Mucosa of descending colon (tissue), 3 donors: ENCODE measurements at regions not wholly inside any gene's neighbourhood (a gene's known extent, or its start where the extent isn't known, plus 50 kb on each side); places are given as distances from the start of the nearest gene placed in this dataset.
"Not testable (repeated sequence)": the region's sequence is repeated elsewhere in the genome, so short reads cannot be mapped to it uniquely, and the experiment has no call there.

Experiments
- ATAC-seq: fragments of 200-7000 bp; cut with Tn5 transposase; one replicate; pipeline ENCODE4 v1.9.1; 2020; ENCODE audit warnings: mild to moderate bottlenecking, moderate library complexity
- DNase-seq, 3 donors: peaks; one replicate each; pipeline ENCODE4 v3.0.0-alpha.2; 2020
- H3K36me3 ChIP-seq: fragments of 200-600 bp; one replicate; pipeline ENCODE4 v1.8.0; 2021; ENCODE audit warnings: low read depth, mild to moderate bottlenecking
- H3K4me1 ChIP-seq: fragments of 200-600 bp; one replicate; pipeline ENCODE4 v1.8.0; 2021; ENCODE audit warnings: low read depth, mild to moderate bottlenecking
- H3K4me3 ChIP-seq: fragments of 200-600 bp; one replicate; pipeline ENCODE4 v1.8.0; 2021; ENCODE audit warnings: mild to moderate bottlenecking
- H3K9me3 ChIP-seq: fragments of 200-600 bp; one replicate; pipeline ENCODE4 v1.8.0; 2021; ENCODE audit warnings: mild to moderate bottlenecking
- intact Hi-C, 2 donors: fragments of 100-400 bp; cut with DNase I in 1 of 2; cut with micrococcal nuclease in 1 of 2; formaldehyde crosslinking; loops; one replicate each; pipeline versions ENCODE4 v1.11.0 to v1.11.1; 2022; cut with DNase I, micrococcal nuclease
- TF ChIP-seq, protein P1 (sequence below): fragments of 200-600 bp; IDR thresholded peaks from one replicate; pipeline ENCODE4 v1.8.0; 2022; ENCODE audit warnings: antibody characterized with exemption, mild to moderate bottlenecking
- donor health status: DM: no; HTN: no; CAD: no; lungs with moderate emphysema.
- donor health status: DM: no; HTN: no; CAD: no.
- donor health status: DM: no; HTN: yes; CAD: no.

DNA sequence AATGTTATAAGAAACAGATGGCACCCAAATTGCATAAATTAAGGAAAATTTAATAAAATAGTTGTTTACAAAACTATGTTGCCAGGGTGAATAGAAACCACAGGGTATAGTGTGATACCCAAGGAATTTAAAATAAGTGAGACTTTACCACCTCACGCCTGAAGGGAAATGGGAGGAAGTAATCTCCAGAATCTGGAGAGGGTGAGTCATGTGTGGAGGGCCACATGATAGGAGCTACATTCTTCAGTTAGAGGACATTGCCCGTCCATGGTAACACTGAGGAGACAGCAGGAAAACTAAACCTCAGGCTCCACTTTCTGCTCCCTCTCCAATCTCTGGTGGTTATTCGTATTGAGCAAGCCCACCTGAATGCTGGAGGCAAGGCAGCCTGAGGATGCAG is 97.2 kb upstream of the NXPH2 start:
- Histone ChIP-seq H3K9me3 (no peaks in the 10 kb centered on the region), H3K4me3 (no peak overlapping the region), H3K4me1 (no peaks in the 10 kb centered on the region), H3K36me3 (no peaks in the 10 kb centered on the region)
- DNase-seq (no peak), ATAC-seq (no peak)
- intact Hi-C loops: no loop called here
- TF ChIP-seq, protein P1, sequence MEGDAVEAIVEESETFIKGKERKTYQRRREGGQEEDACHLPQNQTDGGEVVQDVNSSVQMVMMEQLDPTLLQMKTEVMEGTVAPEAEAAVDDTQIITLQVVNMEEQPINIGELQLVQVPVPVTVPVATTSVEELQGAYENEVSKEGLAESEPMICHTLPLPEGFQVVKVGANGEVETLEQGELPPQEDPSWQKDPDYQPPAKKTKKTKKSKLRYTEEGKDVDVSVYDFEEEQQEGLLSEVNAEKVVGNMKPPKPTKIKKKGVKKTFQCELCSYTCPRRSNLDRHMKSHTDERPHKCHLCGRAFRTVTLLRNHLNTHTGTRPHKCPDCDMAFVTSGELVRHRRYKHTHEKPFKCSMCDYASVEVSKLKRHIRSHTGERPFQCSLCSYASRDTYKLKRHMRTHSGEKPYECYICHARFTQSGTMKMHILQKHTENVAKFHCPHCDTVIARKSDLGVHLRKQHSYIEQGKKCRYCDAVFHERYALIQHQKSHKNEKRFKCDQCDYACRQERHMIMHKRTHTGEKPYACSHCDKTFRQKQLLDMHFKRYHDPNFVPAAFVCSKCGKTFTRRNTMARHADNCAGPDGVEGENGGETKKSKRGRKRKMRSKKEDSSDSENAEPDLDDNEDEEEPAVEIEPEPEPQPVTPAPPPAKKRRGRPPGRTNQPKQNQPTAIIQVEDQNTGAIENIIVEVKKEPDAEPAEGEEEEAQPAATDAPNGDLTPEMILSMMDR: no peak

GRCh38 chr2:138874251-138874650 is 94.1 kb upstream of the NXPH2 start:
- intact Hi-C loops: no loop called here
- ATAC-seq (no peak), DNase-seq (no peak)
- Histone ChIP-seq H3K4me3 (no peak overlapping the region), H3K9me3 (no peaks in the 10 kb centered on the region), H3K4me1 (no peaks in the 10 kb centered on the region), H3K36me3 (no peaks in the 10 kb centered on the region)
- TF ChIP-seq, protein P1: no peak

DNA sequence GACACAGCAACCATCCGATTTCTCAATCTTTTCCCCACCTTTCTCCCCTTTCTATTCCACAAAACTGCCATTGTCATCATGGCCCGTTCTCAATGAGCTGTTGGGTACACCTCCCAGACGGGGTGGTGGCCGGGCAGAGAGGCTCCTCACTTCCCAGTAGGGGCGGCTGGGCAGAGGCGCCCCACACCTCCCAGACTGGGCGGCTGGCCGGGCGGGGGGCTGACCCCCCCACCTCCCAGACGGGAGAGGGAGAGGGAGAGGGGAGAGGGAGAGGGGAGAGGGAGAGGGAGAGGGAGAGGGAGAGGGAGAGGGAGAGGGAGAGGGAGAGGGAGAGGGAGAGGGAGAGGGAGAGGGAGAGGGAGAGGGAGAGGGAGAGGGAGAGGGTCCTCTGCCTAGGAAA is 91.9 kb upstream of the NXPH2 start:
- H3K36me3 ChIP-seq, DNase-seq, H3K9me3 ChIP-seq, H3K4me3 ChIP-seq, intact Hi-C loops, ATAC-seq, H3K4me1 ChIP-seq: not testable (repeated sequence)

DNA sequence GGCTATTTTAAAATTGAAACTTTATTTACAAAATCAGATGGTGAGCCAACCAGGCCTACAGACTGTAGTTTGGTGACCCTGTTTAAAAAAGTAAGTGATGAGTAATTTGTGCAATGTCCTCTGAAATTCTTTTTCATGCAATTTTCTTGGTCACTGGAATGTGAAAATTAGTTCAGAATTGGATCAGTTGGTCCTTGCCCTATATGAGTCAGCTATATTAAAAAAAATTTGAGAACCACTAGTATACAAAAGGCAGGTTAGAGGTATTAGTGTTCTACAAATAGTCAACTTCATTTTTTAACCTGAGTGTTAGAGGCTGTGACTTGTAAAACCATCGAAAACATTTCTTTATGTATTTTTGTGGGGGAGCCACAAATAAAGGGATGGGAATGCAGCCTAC is 91.1 kb upstream of the NXPH2 start:
- intact Hi-C loops: no loop called here
- DNase-seq (no peak), ATAC-seq (no peak)
- Histone ChIP-seq H3K4me3 (no peak overlapping the region), H3K36me3 (no peaks in the 10 kb centered on the region), H3K4me1 (no peaks in the 10 kb centered on the region), H3K9me3 (no peaks in the 10 kb centered on the region)
- TF ChIP-seq, protein P1: no peak

- Histone ChIP-seq H3K9me3 (no peaks in the 10 kb centered on the region), H3K4me1 (no peaks in the 10 kb centered on the region), H3K36me3 (no peaks in the 10 kb centered on the region), H3K4me3 (no peak overlapping the region)
- TF ChIP-seq, protein P1: no peak
- intact Hi-C loops: no loop called here
- DNase-seq (no peak), ATAC-seq (no peak)
These were observed 87.2 kb upstream of the NXPH2 start for GRCh38 chr2:138867341-138867740.

DNA sequence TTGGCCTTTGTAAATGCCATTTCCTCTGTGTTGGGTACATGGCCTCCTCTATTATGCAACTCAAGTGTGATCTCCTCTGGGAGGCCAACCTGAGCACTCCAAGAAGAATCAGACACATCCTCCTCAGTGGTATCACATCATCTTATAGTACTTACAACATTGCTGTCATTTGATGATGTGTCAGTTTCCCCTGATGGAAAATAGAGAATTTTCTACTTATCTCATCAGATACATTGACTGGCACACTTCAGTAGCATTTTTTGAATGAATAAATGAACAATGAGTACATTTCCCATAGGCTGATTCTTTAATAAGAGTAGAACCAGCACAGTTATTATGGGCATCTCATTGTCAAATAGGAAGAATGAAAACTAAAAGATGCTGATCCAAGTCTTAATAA is 86.6 kb upstream of the NXPH2 start:
- H3K36me3 ChIP-seq: no peaks in the 10 kb centered on the region
- intact Hi-C loops: no loop called here
- H3K9me3 ChIP-seq: no peaks in the 10 kb centered on the region
- no peak overlapping the region for H3K4me3 ChIP-seq
- H3K4me1 ChIP-seq: no peaks in the 10 kb centered on the region
- DNase-seq (no peak), ATAC-seq (no peak)
- TF ChIP-seq, protein P1: no peak
